ENCODE measurements at regions not wholly inside any gene's neighbourhood (a gene's known extent, or its start where the extent isn't known, plus 50 kb on each side); places are given as distances from the start of the nearest gene placed in this dataset.

GRCh38 chr2:7840651-7841380, 841.0 kb upstream of the ID2 start:
- H3K4me3 ChIP-seq (ENCODE audit: low read depth in 1 of 3, low read length in 3 of 3) = no peak overlapping the region
- H3K9me3 ChIP-seq (ENCODE audit: control insufficient read depth in 4 of 4, low read length in 3 of 4) = no peaks in the 10 kb centered on the region
- TF ChIP-seq GABPA (IDR thresholded peaks at IDR 0.05 in 1 of 2, conservative IDR thresholded peaks at IDR 0.05 in 1 of 2) (no peak), TAF1 (conservative IDR thresholded peaks at IDR 0.05) (no peak), HNF4A (conservative IDR thresholded peaks at IDR 0.05) (no peak), ZBTB33 (IDR thresholded peaks at IDR 0.05) (no peak)
- H3K27ac ChIP-seq (ENCODE audit: low read depth in 1 of 2, low read length in 2 of 2) = no peak overlapping the region
- H3K27me3 ChIP-seq (ENCODE audit: control insufficient read depth in 4 of 4, insufficient read depth in 4 of 4, low read length in 3 of 4) = no peaks in the 10 kb centered on the region
- no peak overlapping the region for H3K9ac ChIP-seq (ENCODE audit: low read depth in 1 of 2, low read length in 2 of 2)
- WGBS = 95% methylated on average over 16 of the region's 16 CpGs
- no peaks in the 10 kb centered on the region for H3K4me1 ChIP-seq (ENCODE audit: control insufficient read depth in 4 of 4, insufficient read depth in 4 of 4, low read length in 3 of 4)
- no peak for DNase-seq (ENCODE audit: low spot score)
- no peaks in the 10 kb centered on the region for H3K36me3 ChIP-seq (ENCODE audit: control insufficient read depth in 4 of 4, insufficient read depth in 3 of 4, low read depth in 1 of 4, low read length in 3 of 4)

GRCh38 chr2:7841751-7842150, 840.1 kb upstream of the ID2 start:
- no peaks in the 10 kb centered on the region for H3K27me3 ChIP-seq (ENCODE audit: control insufficient read depth in 4 of 4, insufficient read depth in 4 of 4, low read length in 3 of 4)
- WGBS = 85% methylated on average over 2 of the region's 2 CpGs

GRCh38 chr2:7844414-7844965, 837.4 kb upstream of the ID2 start:
- H3K27ac ChIP-seq (ENCODE audit: low read depth in 1 of 2, low read length in 2 of 2) = no peak overlapping the region
- H3K9me3 ChIP-seq (ENCODE audit: control insufficient read depth in 4 of 4, low read length in 3 of 4) = no peaks in the 10 kb centered on the region
- no peak for DNase-seq (ENCODE audit: low spot score)
- 80% methylated on average over 9 of the region's 9 CpGs for WGBS
- no peaks in the 10 kb centered on the region for H3K36me3 ChIP-seq (ENCODE audit: control insufficient read depth in 4 of 4, insufficient read depth in 3 of 4, low read depth in 1 of 4, low read length in 3 of 4)
- no peak overlapping the region for H3K4me3 ChIP-seq (ENCODE audit: low read depth in 1 of 3, low read length in 3 of 3)
- TF ChIP-seq RXRA (IDR thresholded peaks at IDR 0.05) (no peak), HNF4A (conservative IDR thresholded peaks at IDR 0.05) (no peak), JUND (IDR thresholded peaks at IDR 0.05) (no peak), SP1 (IDR thresholded peaks at IDR 0.05) (no peak), YY1 (IDR thresholded peaks at IDR 0.05) (no peak), HNF4G (IDR thresholded peaks at IDR 0.05) (no peak), FOXA2 (IDR thresholded peaks at IDR 0.05) (no peak), GABPA (IDR thresholded peaks at IDR 0.05 in 1 of 2, conservative IDR thresholded peaks at IDR 0.05 in 1 of 2) (no peak), TAF1 (conservative IDR thresholded peaks at IDR 0.05) (no peak), FOXA1 (IDR thresholded peaks at IDR 0.05) (no peak), ATF3 (IDR thresholded peaks at IDR 0.05) (no peak), RAD21 (IDR thresholded peaks at IDR 0.05) (no peak), EGR1 (IDR thresholded peaks at IDR 0.05; ENCODE audit: low read depth in 2 of 2) (no peak), NR2F2 (IDR thresholded peaks at IDR 0.05) (no peak), MAX (IDR thresholded peaks at IDR 0.05) (no peak)
- H3K9ac ChIP-seq (ENCODE audit: low read depth in 1 of 2, low read length in 2 of 2) = no peak overlapping the region
- H3K4me1 ChIP-seq (ENCODE audit: control insufficient read depth in 4 of 4, insufficient read depth in 4 of 4, low read length in 3 of 4) = no peaks in the 10 kb centered on the region
- H3K27me3 ChIP-seq (ENCODE audit: control insufficient read depth in 4 of 4, insufficient read depth in 4 of 4, low read length in 3 of 4) = no peaks in the 10 kb centered on the region

More at GRCh38 chr2:7841751-7842150, 840.1 kb upstream of the ID2 start:
- Histone ChIP-seq H3K36me3 (ENCODE audit: control insufficient read depth in 4 of 4, insufficient read depth in 3 of 4, low read depth in 1 of 4, low read length in 3 of 4) (no peaks in the 10 kb centered on the region), H3K4me3 (ENCODE audit: low read depth in 1 of 3, low read length in 3 of 3) (no peak overlapping the region), H3K9ac (ENCODE audit: low read depth in 1 of 2, low read length in 2 of 2) (no peak overlapping the region), H3K4me1 (ENCODE audit: control insufficient read depth in 4 of 4, insufficient read depth in 4 of 4, low read length in 3 of 4) (no peaks in the 10 kb centered on the region), H3K27ac (ENCODE audit: low read depth in 1 of 2, low read length in 2 of 2) (no peak overlapping the region), H3K9me3 (ENCODE audit: control insufficient read depth in 4 of 4, low read length in 3 of 4) (no peaks in the 10 kb centered on the region)
- no peak for DNase-seq (ENCODE audit: low spot score)
- no peak for TF ChIP-seq JUND (IDR thresholded peaks at IDR 0.05)
- TF ChIP-seq SP1 (IDR thresholded peaks at IDR 0.05) = no peak
- TF ChIP-seq FOXA1 (IDR thresholded peaks at IDR 0.05) = no peak
- no peak for TF ChIP-seq RXRA (IDR thresholded peaks at IDR 0.05)
- TF ChIP-seq YY1 (IDR thresholded peaks at IDR 0.05) = no peak
- TF ChIP-seq GABPA (IDR thresholded peaks at IDR 0.05 in 1 of 2, conservative IDR thresholded peaks at IDR 0.05 in 1 of 2) = no peak
- no peak for TF ChIP-seq NR2F2 (IDR thresholded peaks at IDR 0.05)
